OCI-LY3 (cell line): ENCODE measurements at regions not wholly inside any gene's neighbourhood (a gene's known extent, or its start where the extent isn't known, plus 50 kb on each side); places are given as distances from the start of the nearest gene placed in this dataset.

Source experiments
- EZH2phosphoT487 ChIP-seq: fragments of 200-600 bp; shearing (Covaris generic); IDR thresholded peaks from 2 replicates; pipeline ENCODE4 v1.6.1; 2018; ENCODE audit warnings: antibody characterized with exemption, mixed run types, low read depth
- TF ChIP-seq, protein P1 (sequence below): fragments of 200-600, 300-600 bp; sonication (generic); IDR thresholded peaks from 2 replicates; pipeline ENCODE4 v1.5.1; 2014; ENCODE audit warnings: antibody characterized with exemption, low read length, low read depth

DNA sequence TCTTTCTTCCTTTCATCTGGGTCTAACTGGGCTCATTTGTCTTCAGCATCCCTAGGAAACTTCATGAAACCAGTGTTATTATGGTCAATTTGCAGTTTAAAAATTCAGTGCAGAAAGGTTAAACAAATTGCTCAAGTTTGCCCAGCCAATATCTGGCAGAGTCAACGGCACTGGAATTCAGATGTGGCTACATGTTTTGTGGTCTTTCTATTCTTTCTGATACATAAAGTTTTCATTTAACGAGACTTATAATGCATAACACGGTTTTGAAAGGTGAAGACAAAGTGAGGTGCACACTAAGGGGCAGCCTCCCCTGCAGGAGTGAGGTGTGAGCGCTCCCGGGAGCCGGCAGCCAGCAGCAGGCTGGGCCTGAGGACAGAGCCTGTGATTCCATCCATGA is 164.6 kb downstream of the RTP5 start:
- TF ChIP-seq, protein P1, sequence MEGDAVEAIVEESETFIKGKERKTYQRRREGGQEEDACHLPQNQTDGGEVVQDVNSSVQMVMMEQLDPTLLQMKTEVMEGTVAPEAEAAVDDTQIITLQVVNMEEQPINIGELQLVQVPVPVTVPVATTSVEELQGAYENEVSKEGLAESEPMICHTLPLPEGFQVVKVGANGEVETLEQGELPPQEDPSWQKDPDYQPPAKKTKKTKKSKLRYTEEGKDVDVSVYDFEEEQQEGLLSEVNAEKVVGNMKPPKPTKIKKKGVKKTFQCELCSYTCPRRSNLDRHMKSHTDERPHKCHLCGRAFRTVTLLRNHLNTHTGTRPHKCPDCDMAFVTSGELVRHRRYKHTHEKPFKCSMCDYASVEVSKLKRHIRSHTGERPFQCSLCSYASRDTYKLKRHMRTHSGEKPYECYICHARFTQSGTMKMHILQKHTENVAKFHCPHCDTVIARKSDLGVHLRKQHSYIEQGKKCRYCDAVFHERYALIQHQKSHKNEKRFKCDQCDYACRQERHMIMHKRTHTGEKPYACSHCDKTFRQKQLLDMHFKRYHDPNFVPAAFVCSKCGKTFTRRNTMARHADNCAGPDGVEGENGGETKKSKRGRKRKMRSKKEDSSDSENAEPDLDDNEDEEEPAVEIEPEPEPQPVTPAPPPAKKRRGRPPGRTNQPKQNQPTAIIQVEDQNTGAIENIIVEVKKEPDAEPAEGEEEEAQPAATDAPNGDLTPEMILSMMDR = no peak
- no peak for TF ChIP-seq EZH2phosphoT487
